HG02885 (cell line): ENCODE measurements at regions not wholly inside any gene's neighbourhood (a gene's known extent, or its start where the extent isn't known, plus 50 kb on each side); places are given as distances from the start of the nearest gene placed in this dataset.

Experiments used
- ATAC-seq: cut with Tn5 transposase; IDR thresholded peaks from one replicate; pipeline ENCODE4 v1.9.1; 2021; ENCODE audit warnings: mild to moderate bottlenecking; ENCODE audit not compliant: unreplicated experiment, poor library complexity

DNA sequence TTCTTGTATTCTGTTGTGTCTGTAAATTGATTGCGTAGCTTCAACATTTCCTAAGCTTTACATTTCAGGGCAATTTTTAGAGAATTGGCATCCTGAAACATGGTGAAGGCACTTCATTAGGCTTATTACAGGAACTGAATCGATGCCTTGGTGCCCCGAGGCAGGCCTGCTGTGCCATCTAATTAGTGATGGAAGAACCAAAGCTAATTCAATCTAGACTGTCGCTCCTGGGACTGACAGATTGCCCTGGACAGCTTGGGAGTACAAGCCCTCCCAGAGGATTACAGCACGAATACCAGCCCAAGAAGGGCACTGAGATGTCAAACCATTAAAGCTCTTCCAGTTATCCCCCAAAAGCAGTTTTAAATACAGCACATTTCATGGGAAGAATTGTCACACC, 243.2 kb upstream of the ZC3H12C start:
- ATAC-seq = no peak

DNA sequence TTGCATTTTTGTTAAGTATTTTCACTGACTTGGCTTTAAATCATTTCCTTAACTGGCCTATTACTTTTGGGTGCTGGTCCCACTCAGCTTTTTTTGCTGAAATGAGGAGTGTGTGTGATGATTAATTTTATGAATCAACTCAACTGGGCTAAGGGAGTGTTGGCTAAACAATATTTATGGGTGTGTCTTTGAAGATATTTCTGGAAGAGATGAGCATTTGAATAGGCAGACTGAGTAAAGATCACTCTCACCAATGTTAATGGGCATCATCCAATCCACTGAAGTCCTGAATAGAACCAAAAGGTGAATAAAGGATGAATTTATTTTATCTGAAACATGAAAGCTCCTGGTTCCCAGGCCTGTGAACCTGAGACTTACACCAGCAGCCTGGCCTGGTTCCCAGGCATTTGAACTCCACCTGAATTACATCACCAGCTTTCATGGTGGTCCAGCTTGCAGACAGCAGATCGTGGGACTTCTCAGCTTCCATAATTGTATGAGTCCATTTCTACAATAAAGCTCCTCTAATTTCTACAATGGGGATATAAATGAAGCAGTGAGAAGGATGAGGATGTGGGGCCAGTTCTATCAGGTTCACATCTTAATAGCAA, 241.3 kb upstream of the ZC3H12C start:
- no peak for ATAC-seq

DNA sequence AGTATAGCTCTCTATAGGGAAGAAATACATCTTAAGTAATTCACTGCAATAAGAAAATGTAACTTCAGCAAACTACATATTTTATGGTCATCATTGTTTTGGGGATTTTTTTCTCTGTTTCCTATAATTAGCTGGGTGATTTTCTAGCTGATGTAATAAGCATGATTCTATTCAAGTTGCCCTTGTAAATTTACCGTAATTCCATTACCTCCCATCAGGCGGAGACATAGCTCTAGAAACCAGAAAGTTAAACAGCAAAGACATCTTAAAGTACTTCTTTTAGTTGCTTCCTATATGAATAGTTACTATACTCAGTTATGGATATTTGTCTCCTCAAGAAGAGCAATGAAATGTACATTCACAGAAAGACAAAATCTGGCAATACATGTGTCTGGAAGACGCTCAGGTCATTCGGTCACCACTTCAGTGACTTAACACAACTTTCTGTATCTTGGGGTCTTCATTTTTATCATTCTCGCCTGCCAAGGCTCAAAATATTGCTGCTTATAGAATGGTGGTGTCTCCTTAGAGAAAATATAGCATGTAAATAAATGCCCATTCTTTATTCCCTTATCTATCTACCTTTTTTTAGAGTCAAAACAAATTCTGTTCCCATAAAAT, 239.9 kb upstream of the ZC3H12C start:
- ATAC-seq = peak; percentile 90

DNA sequence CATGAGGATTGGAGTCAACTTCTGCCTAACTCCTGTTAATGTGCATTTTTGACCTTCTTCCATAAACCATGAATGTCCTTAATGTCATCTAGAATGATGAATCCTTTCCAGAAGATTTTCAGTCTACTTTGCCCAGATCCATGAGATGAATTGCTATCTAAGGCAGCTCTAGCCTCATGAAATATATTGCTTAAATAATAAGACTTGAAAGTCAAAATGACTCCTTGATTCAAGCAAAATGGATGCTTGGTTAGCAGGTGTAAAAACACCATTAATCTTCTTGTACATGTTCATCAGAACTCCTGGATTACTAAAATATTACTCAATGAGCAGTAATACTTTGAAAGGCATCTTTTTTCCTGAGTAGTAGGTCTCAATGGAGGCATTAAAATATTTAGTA, 238.5 kb upstream of the ZC3H12C start:
- no peak for ATAC-seq

DNA sequence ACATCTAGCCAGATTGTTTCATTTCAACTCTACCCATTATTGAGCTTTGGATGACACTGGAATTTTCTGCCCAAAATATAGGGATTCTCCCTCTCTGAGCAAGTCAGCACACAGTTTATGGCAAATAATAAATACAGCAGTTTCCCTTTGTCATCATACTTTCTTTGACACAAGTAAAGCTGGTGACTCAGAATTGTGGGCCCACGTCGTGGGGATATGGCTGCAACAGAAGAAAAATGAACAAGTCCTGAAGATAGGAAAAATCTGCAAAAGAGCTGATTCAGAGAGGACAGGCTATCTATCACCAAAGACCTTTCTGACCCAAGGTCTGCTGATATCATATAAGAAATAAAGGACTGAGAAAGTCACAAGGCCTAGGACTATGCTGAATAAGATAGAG, 236.3 kb upstream of the ZC3H12C start:
- ATAC-seq = no peak

DNA sequence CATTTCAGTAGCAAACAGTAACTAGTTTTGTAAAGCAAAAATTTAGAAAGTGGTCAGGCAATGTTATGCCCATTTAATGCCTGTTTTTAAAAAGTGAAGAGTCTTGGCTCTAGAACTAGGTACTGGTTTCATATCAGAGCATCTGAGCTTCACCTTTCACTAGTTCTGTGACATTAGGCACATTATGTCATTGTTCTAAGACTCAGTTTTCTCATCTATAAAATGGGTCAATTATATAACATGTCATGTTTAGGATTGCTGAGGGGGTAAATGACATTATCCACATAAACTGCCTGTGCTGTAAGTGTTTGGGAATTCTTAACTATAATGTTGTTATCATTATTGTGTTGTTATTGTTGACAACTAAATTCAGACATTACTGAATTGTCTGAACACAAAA, 235.6 kb upstream of the ZC3H12C start:
- ATAC-seq = no peak

DNA sequence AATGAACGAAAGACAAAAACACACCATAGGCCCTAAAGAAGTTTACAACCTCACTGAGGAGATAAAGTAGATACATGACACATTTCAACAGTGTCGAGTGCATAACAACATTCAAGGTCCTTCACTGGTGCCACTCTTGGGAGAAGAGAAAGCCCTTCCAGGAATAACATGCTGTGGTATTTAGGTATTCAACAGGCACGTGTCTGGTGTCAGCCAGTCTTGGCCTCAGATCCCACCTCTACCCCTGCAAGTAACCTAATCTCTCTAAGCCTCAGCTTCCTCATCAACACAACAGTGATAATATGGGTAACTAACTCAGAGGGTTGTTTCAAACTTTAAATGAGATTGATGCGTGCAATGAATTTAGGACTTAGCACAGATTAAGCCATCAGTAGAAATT, 235.0 kb upstream of the ZC3H12C start:
- ATAC-seq = no peak

DNA sequence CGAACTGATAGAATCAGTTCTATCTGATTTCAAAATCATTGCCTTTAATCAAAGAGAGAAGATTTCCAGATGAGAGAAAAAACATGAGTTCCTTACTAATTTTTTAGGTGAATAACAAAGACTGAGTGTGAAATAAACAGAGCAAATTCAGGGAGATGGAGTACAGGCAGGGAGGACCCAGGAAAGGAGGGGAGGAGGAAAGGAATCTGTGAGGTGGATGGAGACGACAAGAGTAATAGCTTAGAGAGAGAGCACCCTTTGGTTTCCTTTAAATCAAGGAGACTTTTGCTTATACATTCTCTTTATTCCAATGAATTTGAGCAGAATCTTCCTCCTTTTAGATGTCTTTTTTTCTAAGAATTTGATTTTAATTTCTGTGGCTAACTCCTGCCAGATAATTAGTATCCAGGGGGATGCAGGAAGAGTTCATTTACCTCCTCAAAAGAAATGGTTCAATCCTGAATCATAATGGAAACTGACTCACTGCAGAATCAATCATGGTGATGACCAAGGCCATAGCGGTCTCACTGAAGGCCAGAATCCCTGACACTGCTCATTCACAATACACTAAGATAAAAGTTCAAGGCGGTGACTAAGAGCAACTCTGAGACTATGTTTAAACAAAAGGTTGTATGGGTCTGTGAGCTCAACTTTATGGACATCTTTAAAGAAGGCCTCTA, 234.0 kb upstream of the ZC3H12C start:
- ATAC-seq = no peak

DNA sequence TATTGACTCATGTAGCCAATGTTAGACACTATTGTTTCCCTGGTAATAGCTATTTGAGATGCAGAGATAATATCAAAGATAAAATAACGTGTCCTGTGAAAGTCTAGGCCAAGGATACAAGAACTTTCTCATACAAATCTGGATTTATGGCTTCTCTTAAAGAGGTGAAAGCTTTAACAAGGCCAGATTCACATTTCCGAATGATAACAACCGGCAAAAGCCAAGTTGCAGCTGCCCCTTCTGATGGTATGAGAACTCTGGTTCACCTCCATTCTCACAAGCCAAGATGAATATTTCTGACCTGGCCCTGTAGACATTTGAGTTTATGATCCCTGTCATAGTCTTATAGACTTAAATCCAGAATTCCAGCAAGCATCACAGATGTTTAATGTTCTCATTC, 230.4 kb upstream of the ZC3H12C start:
- ATAC-seq = no peak

DNA sequence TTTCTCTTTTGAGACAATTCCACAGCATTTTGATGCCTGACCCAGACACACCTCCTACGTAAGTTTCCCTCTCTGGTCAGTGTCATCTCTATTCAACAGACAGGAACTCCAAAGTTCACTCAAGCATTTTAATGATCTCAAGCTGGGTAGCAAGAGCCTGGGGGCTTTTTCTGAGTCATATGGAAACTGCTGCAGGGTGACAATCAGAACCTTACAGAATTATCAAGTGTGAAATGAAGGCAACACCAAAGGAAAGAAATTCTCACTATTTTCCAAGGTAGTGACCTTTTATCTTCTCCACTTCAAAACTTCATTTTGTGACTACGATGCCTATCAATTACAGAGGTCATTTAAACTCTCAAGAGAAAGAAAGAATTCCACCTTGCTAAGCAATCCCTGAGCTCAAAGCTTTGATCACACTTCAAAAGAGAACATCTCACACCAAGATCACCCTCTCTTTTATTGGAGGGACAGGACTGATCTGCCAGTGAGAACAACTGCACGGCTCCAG, 229.0 kb upstream of the ZC3H12C start:
- ATAC-seq = peak; percentile 93

DNA sequence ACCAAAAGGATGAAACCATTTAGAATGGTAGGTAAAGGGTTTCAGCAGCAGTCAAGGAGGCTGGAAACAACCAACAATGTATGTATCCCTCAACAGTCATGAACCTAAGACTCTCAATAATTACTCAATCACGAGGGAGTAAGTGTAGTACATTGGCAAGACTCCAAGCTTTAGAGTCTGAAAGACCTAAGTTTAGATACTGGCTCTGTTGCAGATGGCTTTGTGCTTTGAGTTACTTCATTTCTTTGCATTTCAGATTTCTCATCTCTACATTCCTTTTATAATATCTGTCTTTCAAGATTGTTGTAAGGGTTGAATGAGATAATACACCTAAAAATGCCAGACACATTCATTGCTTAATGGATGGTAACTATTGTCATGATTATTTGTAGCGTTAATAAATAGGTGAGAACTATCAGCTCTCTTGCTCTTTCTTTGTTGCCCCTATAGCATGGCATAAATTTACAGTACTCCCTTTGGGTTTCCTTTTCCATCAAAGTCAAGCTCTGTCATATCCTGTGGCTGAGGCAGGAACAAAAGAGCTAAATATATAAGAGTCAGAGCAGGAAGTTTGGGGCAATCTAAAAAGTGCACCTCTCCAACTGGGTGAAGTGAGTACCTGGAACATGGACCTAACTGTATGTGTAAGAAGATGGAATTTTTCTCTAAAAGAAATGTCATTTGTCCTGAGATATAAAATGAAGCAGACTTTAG, 228.2 kb upstream of the ZC3H12C start:
- ATAC-seq = peak; percentile 52

DNA sequence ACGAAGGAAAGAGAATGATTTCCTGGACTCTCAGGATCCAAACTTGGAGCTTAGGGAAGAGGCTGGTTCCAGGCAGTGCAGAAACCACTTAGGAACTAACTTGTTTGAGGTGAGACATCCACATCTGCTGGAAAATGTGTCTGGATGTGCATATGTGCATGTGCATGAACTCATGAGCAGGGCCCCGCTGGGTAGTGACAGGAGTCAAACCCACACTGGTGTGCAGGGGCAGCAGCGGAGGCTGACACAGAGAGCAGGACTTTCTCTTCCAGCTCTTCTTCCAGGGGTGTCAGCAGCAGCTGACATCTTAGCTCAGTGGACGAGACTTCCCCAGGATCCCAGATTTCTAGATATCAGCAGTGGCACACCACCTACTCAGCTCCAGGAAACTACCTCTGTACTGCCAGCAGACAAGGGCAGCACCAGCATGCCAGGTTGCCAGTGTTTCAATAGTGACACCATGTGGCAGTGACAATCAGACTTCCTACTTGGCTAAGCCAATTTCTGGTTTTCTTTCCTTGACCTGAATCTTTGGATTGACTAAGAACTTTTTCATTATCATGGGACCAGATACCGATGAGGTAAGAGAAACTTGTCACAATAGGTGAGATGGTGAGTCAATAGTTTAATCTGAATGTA, 227.5 kb upstream of the ZC3H12C start:
- ATAC-seq = no peak

DNA sequence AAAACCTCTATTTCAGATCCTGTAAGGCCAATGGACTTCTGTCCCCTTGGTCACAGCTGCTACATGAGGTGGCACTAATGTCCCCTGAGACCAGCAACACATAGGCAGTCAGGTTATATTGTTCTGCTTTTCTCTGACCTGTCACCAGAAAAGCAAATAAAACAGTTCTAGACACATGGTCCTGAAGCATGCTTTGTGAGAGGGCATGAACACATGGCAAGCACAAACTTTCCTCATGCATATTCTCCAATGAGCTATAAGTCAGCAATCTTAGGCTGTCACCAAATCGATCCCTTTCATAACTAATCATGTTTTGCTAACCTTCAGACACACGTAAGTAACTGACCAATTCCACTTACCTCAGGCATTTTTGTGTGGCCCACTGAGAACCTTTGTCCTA, 225.4 kb upstream of the ZC3H12C start:
- no peak for ATAC-seq

DNA sequence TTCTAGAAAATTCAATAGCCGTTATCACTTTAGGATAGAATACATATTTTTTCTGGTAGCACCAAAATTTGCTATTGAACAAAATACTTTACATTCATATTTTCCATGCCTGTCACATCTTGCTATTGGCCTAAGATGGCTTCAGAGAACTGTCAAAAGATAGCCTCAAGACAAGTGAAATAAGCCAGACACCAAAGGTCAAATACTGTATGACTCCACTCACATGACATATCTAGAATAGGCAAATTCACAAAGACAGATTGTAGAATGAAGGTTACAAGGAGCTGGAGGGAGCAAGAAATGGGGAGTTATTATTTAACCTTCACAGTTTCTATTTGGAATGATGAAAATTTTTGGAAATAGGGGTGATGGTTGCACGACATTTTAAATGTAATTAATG, 223.7 kb upstream of the ZC3H12C start:
- ATAC-seq = no peak

DNA sequence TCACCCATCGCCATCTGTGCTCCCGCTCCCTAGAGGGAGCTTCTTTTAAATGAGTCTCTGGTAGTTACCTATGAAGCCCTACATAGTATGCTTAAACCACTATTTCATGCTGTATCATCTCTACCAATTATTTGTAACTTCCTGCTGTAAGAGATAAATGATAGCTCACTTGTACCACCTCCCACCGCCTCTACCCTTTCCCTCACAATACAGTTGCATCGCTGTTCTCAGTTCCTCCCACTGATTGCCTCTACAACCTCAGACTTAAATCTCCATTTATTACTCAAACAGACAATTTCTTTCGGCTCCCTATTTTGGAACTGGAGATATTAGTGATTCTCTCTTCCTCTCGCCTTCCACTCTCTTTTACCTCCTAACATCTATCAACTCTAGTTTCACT, 222.9 kb upstream of the ZC3H12C start:
- no peak for ATAC-seq

DNA sequence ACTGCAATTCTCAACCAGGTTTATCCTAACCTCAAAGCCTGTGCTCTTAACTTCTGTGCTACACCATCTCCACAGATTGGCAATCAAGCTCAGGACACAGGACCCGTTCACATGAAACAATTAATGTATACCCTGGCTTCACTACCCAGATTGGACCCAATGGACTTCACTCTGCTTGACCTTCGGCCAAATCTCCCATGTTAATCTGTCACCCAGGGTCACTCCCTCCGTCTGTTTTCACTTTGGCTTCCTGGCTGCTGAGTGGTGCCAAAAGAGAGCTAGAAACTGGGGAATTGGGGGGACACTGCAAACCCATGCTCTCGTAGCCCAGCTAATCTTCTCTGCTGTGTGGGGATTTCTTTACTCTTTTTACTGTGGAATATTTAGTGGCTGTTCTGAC, 216.1 kb upstream of the ZC3H12C start:
- no peak for ATAC-seq

DNA sequence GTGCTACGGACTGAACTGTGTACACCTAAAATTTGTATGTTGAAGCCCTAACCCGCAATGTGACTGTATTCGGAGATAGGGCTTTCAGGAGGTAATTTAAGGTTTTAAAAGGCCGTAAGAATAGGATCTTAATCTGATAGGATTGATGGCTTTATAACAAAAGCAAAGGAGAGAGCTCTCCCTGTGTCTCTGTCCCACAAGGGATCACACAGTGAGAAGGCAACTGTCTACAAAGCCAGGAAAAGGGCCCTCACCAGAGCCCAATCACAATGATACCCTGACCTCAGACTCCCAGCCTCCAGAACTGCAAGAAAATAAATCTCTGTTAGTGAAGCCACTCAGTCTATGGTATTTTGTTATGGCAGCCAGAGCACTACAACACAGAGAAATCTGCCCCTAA, 208.7 kb upstream of the ZC3H12C start:
- no peak for ATAC-seq

DNA sequence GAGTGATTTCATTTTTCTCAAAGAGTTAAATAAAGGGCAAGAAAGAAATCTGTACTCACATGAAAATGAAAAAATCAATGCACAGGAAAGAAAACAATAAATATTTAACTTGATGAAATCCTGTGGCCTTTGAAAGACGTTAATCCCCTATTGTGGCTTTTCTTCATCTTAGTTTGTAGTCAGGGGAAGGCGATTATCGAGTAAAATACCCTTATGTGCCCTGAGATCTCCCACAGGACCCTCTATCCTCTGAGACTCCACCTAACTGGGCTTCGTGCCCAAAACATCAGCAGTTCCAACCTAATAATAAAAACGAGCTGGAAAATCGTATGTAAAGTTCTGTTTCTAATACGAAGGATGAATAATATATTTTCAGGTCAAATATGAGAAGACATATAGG, 208.2 kb upstream of the ZC3H12C start:
- no peak for ATAC-seq

DNA sequence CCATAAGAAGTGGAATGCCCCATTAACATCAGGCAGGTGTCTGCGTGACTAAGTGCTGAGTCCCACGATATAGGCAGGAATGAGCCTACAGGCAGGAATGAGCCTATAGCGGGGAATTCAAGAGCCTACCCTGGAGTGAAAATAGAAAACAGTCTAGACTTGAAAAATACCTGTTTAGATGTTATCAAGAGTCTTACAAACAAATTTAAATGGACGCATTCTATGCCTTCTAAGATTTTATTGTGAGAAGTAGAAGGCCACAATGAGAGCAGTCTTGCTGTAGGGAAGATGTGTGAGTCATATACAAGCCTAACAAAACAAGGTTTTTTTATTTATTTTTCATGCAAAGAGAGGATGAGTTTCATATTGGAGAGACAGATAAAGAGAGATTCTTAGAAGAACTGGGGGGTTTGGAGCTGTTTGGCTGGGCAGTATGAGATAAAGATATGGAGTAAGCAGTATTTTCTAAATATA, 200.8 kb upstream of the ZC3H12C start:
- ATAC-seq = no peak

DNA sequence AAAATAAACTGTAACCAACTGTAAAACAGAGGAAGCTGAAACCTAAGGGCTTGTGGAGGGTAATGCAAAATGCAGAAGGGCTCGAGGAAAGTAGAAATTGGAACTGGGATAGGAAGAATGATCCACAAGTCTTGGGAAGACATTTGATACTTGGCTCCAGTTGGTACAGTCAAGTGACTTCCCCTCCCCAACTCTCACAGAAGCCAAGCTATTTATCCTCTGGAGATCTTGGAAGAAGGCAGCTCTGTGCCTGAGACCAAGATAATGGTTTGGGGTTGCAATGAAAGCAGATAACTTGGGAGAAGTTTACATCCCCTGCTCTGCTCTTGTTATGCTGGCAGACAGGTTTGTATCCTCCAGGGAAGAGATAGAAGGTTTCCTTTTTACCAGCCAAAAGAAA, 198.9 kb upstream of the ZC3H12C start:
- no peak for ATAC-seq

DNA sequence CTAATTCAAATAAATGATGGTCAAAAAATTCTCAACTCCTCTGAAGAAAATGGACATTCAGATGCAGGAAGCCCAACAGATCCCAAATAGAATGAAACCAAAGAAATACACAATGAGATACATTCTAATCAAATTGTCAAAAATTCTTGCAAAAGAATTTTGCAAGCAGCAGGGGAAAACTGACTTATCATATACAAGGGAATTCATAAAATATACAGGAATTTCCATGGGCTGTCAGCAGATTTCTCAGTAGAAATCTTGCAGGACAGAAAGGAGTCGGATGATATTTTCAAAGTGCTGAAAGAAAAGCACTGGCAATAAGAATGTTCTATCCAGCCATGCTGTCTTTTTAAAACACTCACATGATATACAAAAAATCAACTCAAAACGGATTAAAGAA, 194.6 kb upstream of the ZC3H12C start:
- no peak for ATAC-seq
